GM12878 (cell line): ENCODE measurements at regions not wholly inside any gene's neighbourhood (a gene's known extent, or its start where the extent isn't known, plus 50 kb on each side); places are given as distances from the start of the nearest gene placed in this dataset.

Experiments
- ATAC-seq: fragments of 200-7000 bp; cut with Tn5 transposase; 3 replicates; pipeline ENCODE4 v1.9.1; 2020; ENCODE audit warnings: mild to moderate bottlenecking, moderate library complexity
- BruUV-seq: library from RNA; stranded (reverse); fragments of 400-500 nt; replicated peaks from 2 replicates; lab custom pipeline; 2021; lab: Mats Ljungman, UMichigan
- CTCF ChIA-PET: fragments of 300-600 bp; sonication (Branson Sonifier 250); formaldehyde crosslinking; extraction: SDS; loops from one replicate; lab custom pipeline; 2021; ENCODE audit warnings: inconsistent platforms; lab: Yijun Ruan, JAX
- POLR2A ChIA-PET: fragments of 350-600 bp; formaldehyde crosslinking; extraction: SDS; loops from one replicate; lab custom pipeline; 2021; ENCODE audit warnings: inconsistent platforms; lab: Charles Lee
- RAD21 ChIA-PET: fragments of 300-600 bp; sonication (Branson Sonifier 250); formaldehyde crosslinking; loops from one replicate; lab custom pipeline; 2023; ENCODE audit warnings: antibody characterized with exemption; ENCODE audit not compliant: unreplicated experiment; lab: Charles Lee
- SMC1A ChIA-PET: fragments of 300-600 bp; sonication (Branson Sonifier 250); formaldehyde crosslinking; loops from one replicate; lab custom pipeline; 2023; ENCODE audit not compliant: unreplicated experiment, uncharacterized antibody; lab: Charles Lee
- DNase-seq: peaks from one replicate; pipeline ENCODE4 v3.0.0-alpha.2; 2011; ENCODE audit warnings: low read depth, low spot score
- FAIRE-seq: peaks from 3 replicates; lab custom pipeline; 2011; peaks lifted over from hg19 to GRCh38; lab: Jason Lieb, UNC
- H2AFZ ChIP-seq: 2 replicates; pipeline ENCODE4 v1.6.0; 2011; ENCODE audit warnings: low read depth, low read length, control low read depth; ENCODE audit not compliant: control insufficient read depth
- H3K27ac ChIP-seq: 2 replicates; pipeline ENCODE4 v1.5.1; 2011; ENCODE audit warnings: control low read depth; ENCODE audit not compliant: control insufficient read depth, insufficient read depth
- H3K27me3 ChIP-seq, 2 experiments: replicated peaks in 1 of 2; 2 replicates each; pipeline versions ENCODE4 v1.6.0 to v1.6.1; 2011; ENCODE audit warnings: low read length in 1 of 2; ENCODE audit not compliant: control insufficient read depth in 2 of 2, insufficient read depth in 2 of 2
- H3K36me3 ChIP-seq, 2 experiments: 2 replicates each; pipeline ENCODE4 v1.5.1; 2011; ENCODE audit warnings: low read length in 1 of 2; ENCODE audit not compliant: control insufficient read depth in 2 of 2, insufficient read depth in 2 of 2
- H3K4me1 ChIP-seq: 2 replicates; pipeline ENCODE4 v1.6.1; 2011; ENCODE audit warnings: mild to moderate bottlenecking, low read length, moderate library complexity, mixed read lengths; ENCODE audit not compliant: control insufficient read depth, insufficient read depth
- H3K4me2 ChIP-seq: 2 replicates; pipeline ENCODE4 v1.6.0; 2011; ENCODE audit warnings: control low read depth; ENCODE audit not compliant: control insufficient read depth, insufficient read depth
- H3K4me3 ChIP-seq: fragments of 200-600 bp; sonication (generic); 2 replicates; pipeline ENCODE4 v1.5.1; 2016
- H3K79me2 ChIP-seq: 2 replicates; pipeline ENCODE4 v1.6.0; 2011; ENCODE audit warnings: low read length; ENCODE audit not compliant: control insufficient read depth, insufficient read depth
- H3K9ac ChIP-seq: 2 replicates; pipeline ENCODE4 v1.8.0; 2011; ENCODE audit warnings: low read length, control low read depth, mixed read lengths; ENCODE audit not compliant: control insufficient read depth, insufficient read depth
- H3K9me3 ChIP-seq: replicated peaks from 3 replicates; pipeline ENCODE4 v1.5.1; 2011; ENCODE audit warnings: mild to moderate bottlenecking, low read length; ENCODE audit not compliant: control insufficient read depth, insufficient read depth
- H4K20me1 ChIP-seq: 2 replicates; pipeline ENCODE4 v1.6.0; 2011; ENCODE audit not compliant: control insufficient read depth, insufficient read depth
- KAT2A ChIP-seq: conservative IDR thresholded peaks from 2 replicates; pipeline ENCODE4 v1.6.1; 2011; ENCODE audit warnings: low read depth, low read length; ENCODE audit not compliant: control insufficient read depth
- TARDBP ChIP-seq: IDR thresholded peaks from 2 replicates; pipeline ENCODE4 v1.6.1; 2016; ENCODE audit warnings: borderline replicate concordance
- ZNF207 ChIP-seq: fragments of 450-650 bp; IDR thresholded peaks from 2 replicates; pipeline ENCODE4 v1.6.1; 2014; ENCODE audit warnings: antibody characterized with exemption, mild to moderate bottlenecking, borderline replicate concordance
- ZNF592 ChIP-seq: fragments of 450-650 bp; IDR thresholded peaks from 2 replicates; pipeline ENCODE4 v1.6.1; 2017; ENCODE audit warnings: mild to moderate bottlenecking, moderate library complexity
- WGBS: methylation state at CpG from one replicate; pipeline ENCODE4 v1.1.6; 2016; ENCODE audit warnings: low lambda C conversion rate; ENCODE audit not compliant: insufficient replicate concordance, insufficient coverage; ENCODE audit errors: missing lambda C conversion rate; 5-methylcytosine and 5-hydroxymethylcytosine counted together
- in situ Hi-C: fragments of 300-500 bp; cut with MboI; formaldehyde crosslinking; loops from 9 replicates; pipeline ENCODE4 v1.14.3; 2018; ENCODE audit warnings: mixed read lengths
- intact Hi-C: fragments of 100-400 bp; cut with micrococcal nuclease; formaldehyde crosslinking; loops from one replicate; pipeline ENCODE4 v1.14.2; 2022; ENCODE audit not compliant: unreplicated experiment

GRCh38 chr16:79665970-79666369 lies 65.4 kb upstream of the MAF start:
- no peaks in the 10 kb centered on the region for H3K4me1 ChIP-seq
- H3K36me3 ChIP-seq, result no peaks in the 10 kb centered on the region
- H3K27me3 ChIP-seq, result no peaks in the 10 kb centered on the region
- H3K27ac ChIP-seq, result no peak overlapping the region
- no peak overlapping the region for H3K9ac ChIP-seq
- in situ Hi-C loops (no loop called here), intact Hi-C loops (no loop called here)
- H3K4me3 ChIP-seq, result no peak overlapping the region
- 5% methylated on average over 3 of the region's 3 CpGs for WGBS
- no peaks in the 10 kb centered on the region for H3K9me3 ChIP-seq
- H3K4me2 ChIP-seq, result no peak overlapping the region
- CTCF ChIA-PET, result interaction anchor here (0.6 kb wide), 1 partner anchor 81 kb away, joined by 3 read pairs; no protein-coding TSS in a partner anchor
- no peaks in the 10 kb centered on the region for H3K79me2 ChIP-seq
- RAD21 ChIA-PET, result no interaction called here
- no peak for TF ChIP-seq TARDBP
- no peak for TF ChIP-seq KAT2A
- TF ChIP-seq ZNF592, result no peak
- POLR2A ChIA-PET, result no interaction called here
- FAIRE-seq (no peak), DNase-seq (no peak), ATAC-seq (no peak)
- no peak overlapping the region for H2AFZ ChIP-seq
- no TSS peak for BruUV-seq
- no peaks in the 10 kb centered on the region for H4K20me1 ChIP-seq
- SMC1A ChIA-PET, result no interaction called here

- no peaks in the 10 kb centered on the region for H3K4me1 ChIP-seq
- no peak overlapping the region for H3K9ac ChIP-seq
- ChIA-PET POLR2A (no interaction called here), RAD21 (no interaction called here), SMC1A (no interaction called here), CTCF (no interaction called here)
- 33% methylated on average over 1 of the region's 1 CpG for WGBS
- H3K27ac ChIP-seq, result no peak overlapping the region
- no peaks in the 10 kb centered on the region for H3K9me3 ChIP-seq
- no peak overlapping the region for H3K4me3 ChIP-seq
- H3K27me3 ChIP-seq, result no peaks in the 10 kb centered on the region
- in situ Hi-C loops (no loop called here), intact Hi-C loops (no loop called here)
- no peaks in the 10 kb centered on the region for H3K36me3 ChIP-seq
- BruUV-seq, result no TSS peak
- ATAC-seq (no peak), DNase-seq (no peak), FAIRE-seq (no peak)
- TF ChIP-seq ZNF207, result no peak
- no peaks in the 10 kb centered on the region for H4K20me1 ChIP-seq
- no peak overlapping the region for H3K4me2 ChIP-seq
- H3K79me2 ChIP-seq, result no peaks in the 10 kb centered on the region
- no peak overlapping the region for H2AFZ ChIP-seq
Measured at GRCh38 chr16:79664407-79664806, 63.9 kb upstream of the MAF start.
